Stimulated activated effector memory CD8-positive, alpha-beta T cell treated with anti-CD3 and anti-CD28 coated beads, Interleukin-12 subunit alpha, Interleukin-12 subunit beta, amount 100 ng/mL, for 72 hours (primary cell): ENCODE measurements at regions not wholly inside any gene's neighbourhood (a gene's known extent, or its start where the extent isn't known, plus 50 kb on each side); places are given as distances from the start of the nearest gene placed in this dataset.
"Not testable (repeated sequence)": the region's sequence is repeated elsewhere in the genome, so short reads cannot be mapped to it uniquely, and the experiment has no call there.

ENCODE experiments used
- ATAC-seq: fragments of 150-1000 bp; cut with Tn5 transposase; 2 replicates; pipeline ENCODE4 v1.10.0; 2021
- DNase-seq, 2 donors: peaks; one replicate each; pipeline ENCODE4 v3.0.0; 2021 to 2022; ENCODE audit warnings: low spot score in 2 of 2
- H3K27ac Mint-ChIP-seq: one replicate; pipeline ENCODE4 v1.8.0; 2022; ENCODE audit warnings: mild to moderate bottlenecking, mixed read lengths
- H3K36me3 Mint-ChIP-seq: one replicate; pipeline ENCODE4 v1.8.0; 2022; ENCODE audit warnings: mild to moderate bottlenecking, mixed read lengths
- H3K4me1 Mint-ChIP-seq: one replicate; pipeline ENCODE4 v1.8.0; 2022; ENCODE audit warnings: mixed read lengths
- H3K4me3 Mint-ChIP-seq: one replicate; pipeline ENCODE4 v1.8.0; 2022; ENCODE audit warnings: mild to moderate bottlenecking, mixed read lengths
- H3K9me3 Mint-ChIP-seq: one replicate; pipeline ENCODE4 v1.8.0; 2022; ENCODE audit warnings: mixed read lengths

GRCh38 chr3:147333098-147333497, 73.2 kb downstream of the ZIC4 start:
- ATAC-seq, result no peak
- H3K9me3 Mint-ChIP-seq, result peaks cover 5% of the 10 kb centered on the region
- no peaks in the 10 kb centered on the region for H3K4me1 Mint-ChIP-seq
- DNase-seq, result no peak
- no peak overlapping the region for H3K27ac Mint-ChIP-seq
- H3K36me3 Mint-ChIP-seq, result no peaks in the 10 kb centered on the region
- H3K4me3 Mint-ChIP-seq, result no peak overlapping the region

GRCh38 chr3:147328711-147329110, 77.6 kb downstream of the ZIC4 start:
- DNase-seq (no peak), ATAC-seq (no peak)
- H3K9me3 Mint-ChIP-seq, result peaks cover 14% of the 10 kb centered on the region
- no peak overlapping the region for H3K4me3 Mint-ChIP-seq
- H3K27ac Mint-ChIP-seq, result no peak overlapping the region
- H3K4me1 Mint-ChIP-seq, result no peaks in the 10 kb centered on the region
- H3K36me3 Mint-ChIP-seq, result no peaks in the 10 kb centered on the region

GRCh38 chr3:147324356-147324755, 82.0 kb downstream of the ZIC4 start:
- Mint-ChIP-seq H3K4me1 (no peaks in the 10 kb centered on the region), H3K9me3 (peaks cover 13% of the 10 kb centered on the region), H3K4me3 (no peak overlapping the region), H3K36me3 (no peaks in the 10 kb centered on the region), H3K27ac (no peak overlapping the region)
- ATAC-seq (no peak), DNase-seq (no peak)

- Mint-ChIP-seq H3K36me3 (no peaks in the 10 kb centered on the region), H3K27ac (no peak overlapping the region), H3K4me3 (no peak overlapping the region), H3K4me1 (no peaks in the 10 kb centered on the region), H3K9me3 (peaks cover 12% of the 10 kb centered on the region)
- ATAC-seq (no peak), DNase-seq (no peak)
These were observed 87.4 kb downstream of the ZIC4 start for GRCh38 chr3:147318900-147319299.

GRCh38 chr3:147317080-147317479, 89.3 kb downstream of the ZIC4 start:
- H3K36me3 Mint-ChIP-seq, result not testable (repeated sequence)

GRCh38 chr3:147313513-147313912, 92.8 kb downstream of the ZIC4 start:
- no peak overlapping the region for H3K27ac Mint-ChIP-seq
- H3K9me3 Mint-ChIP-seq, result peaks cover 5% of the 10 kb centered on the region
- DNase-seq (no peak), ATAC-seq (no peak)
- no peaks in the 10 kb centered on the region for H3K4me1 Mint-ChIP-seq
- no peak overlapping the region for H3K4me3 Mint-ChIP-seq
- no peaks in the 10 kb centered on the region for H3K36me3 Mint-ChIP-seq

More at GRCh38 chr3:147317080-147317479, 89.3 kb downstream of the ZIC4 start:
- H3K4me3 Mint-ChIP-seq, DNase-seq, H3K27ac Mint-ChIP-seq, ATAC-seq, H3K4me1 Mint-ChIP-seq: not testable (repeated sequence)
- peaks cover 11% of the 10 kb centered on the region for H3K9me3 Mint-ChIP-seq

- Mint-ChIP-seq H3K9me3 (peaks cover 5% of the 10 kb centered on the region), H3K36me3 (no peaks in the 10 kb centered on the region), H3K27ac (no peak overlapping the region), H3K4me1 (no peaks in the 10 kb centered on the region), H3K4me3 (no peak overlapping the region)
- ATAC-seq (no peak), DNase-seq (no peak)
These were observed 93.5 kb downstream of the ZIC4 start for GRCh38 chr3:147312786-147313280.

GRCh38 chr3:147311716-147312115, 94.6 kb downstream of the ZIC4 start:
- no peak for DNase-seq
- H3K36me3 Mint-ChIP-seq, result no peaks in the 10 kb centered on the region
- ATAC-seq, result no peak
- H3K27ac Mint-ChIP-seq, result no peak overlapping the region
- no peak overlapping the region for H3K4me3 Mint-ChIP-seq
- peaks cover 7% of the 10 kb centered on the region for H3K9me3 Mint-ChIP-seq
- no peaks in the 10 kb centered on the region for H3K4me1 Mint-ChIP-seq

- Mint-ChIP-seq H3K36me3 (no peaks in the 10 kb centered on the region), H3K27ac (no peak overlapping the region), H3K4me1 (no peaks in the 10 kb centered on the region), H3K4me3 (no peak overlapping the region), H3K9me3 (peaks cover 8% of the 10 kb centered on the region)
- DNase-seq (no peak), ATAC-seq (no peak)
These were observed 100.7 kb downstream of the ZIC4 start for GRCh38 chr3:147305533-147306250.

GRCh38 chr3:147304756-147305155, 101.6 kb downstream of the ZIC4 start:
- peaks cover 11% of the 10 kb centered on the region for H3K9me3 Mint-ChIP-seq
- H3K4me1 Mint-ChIP-seq, result no peaks in the 10 kb centered on the region
- DNase-seq (no peak), ATAC-seq (no peak)
- no peak overlapping the region for H3K4me3 Mint-ChIP-seq
- no peaks in the 10 kb centered on the region for H3K36me3 Mint-ChIP-seq
- H3K27ac Mint-ChIP-seq, result no peak overlapping the region

GRCh38 chr3:147301781-147302180, 104.6 kb downstream of the ZIC4 start:
- peaks cover 9% of the 10 kb centered on the region for H3K9me3 Mint-ChIP-seq
- no peak for DNase-seq

GRCh38 chr3:147299656-147300055, 106.7 kb downstream of the ZIC4 start:
- Mint-ChIP-seq H3K4me3 (no peak overlapping the region), H3K27ac (no peak overlapping the region), H3K36me3 (no peaks in the 10 kb centered on the region), H3K9me3 (peaks cover 5% of the 10 kb centered on the region), H3K4me1 (no peaks in the 10 kb centered on the region)
- DNase-seq, result no peak
- ATAC-seq, result no peak

More at GRCh38 chr3:147301781-147302180, 104.6 kb downstream of the ZIC4 start:
- Mint-ChIP-seq H3K4me3 (no peak overlapping the region), H3K36me3 (no peaks in the 10 kb centered on the region), H3K4me1 (no peaks in the 10 kb centered on the region), H3K27ac (no peak overlapping the region)
- no peak for ATAC-seq

- Mint-ChIP-seq H3K9me3 (peaks cover 7% of the 10 kb centered on the region), H3K27ac (no peak overlapping the region), H3K4me1 (no peaks in the 10 kb centered on the region), H3K36me3 (no peaks in the 10 kb centered on the region), H3K4me3 (no peak overlapping the region)
- ATAC-seq (no peak), DNase-seq (no peak)
These were observed 107.8 kb downstream of the ZIC4 start for GRCh38 chr3:147298511-147298982.

- Mint-ChIP-seq H3K4me1 (no peaks in the 10 kb centered on the region), H3K36me3 (no peaks in the 10 kb centered on the region), H3K27ac (no peak overlapping the region), H3K9me3 (peaks cover 7% of the 10 kb centered on the region), H3K4me3 (no peak overlapping the region)
- ATAC-seq (no peak), DNase-seq (no peak)
These were observed 108.5 kb downstream of the ZIC4 start for GRCh38 chr3:147297761-147298350.

- H3K9me3 Mint-ChIP-seq, H3K4me1 Mint-ChIP-seq, ATAC-seq, H3K36me3 Mint-ChIP-seq, H3K27ac Mint-ChIP-seq, H3K4me3 Mint-ChIP-seq, DNase-seq: not testable (repeated sequence)
These were observed 119.0 kb downstream of the ZIC4 start for GRCh38 chr3:147287370-147287769.

GRCh38 chr3:147269907-147270306, 136.4 kb downstream of the ZIC4 start:
- peaks cover 13% of the 10 kb centered on the region for H3K9me3 Mint-ChIP-seq
- H3K27ac Mint-ChIP-seq, result no peak overlapping the region

More at GRCh38 chr3:147269907-147270306, 136.4 kb downstream of the ZIC4 start:
- DNase-seq, result no peak
- no peak for ATAC-seq
- no peaks in the 10 kb centered on the region for H3K4me1 Mint-ChIP-seq
- H3K36me3 Mint-ChIP-seq, result no peaks in the 10 kb centered on the region
- H3K4me3 Mint-ChIP-seq, result no peak overlapping the region
